ENCODE measurements at regions not wholly inside any gene's neighbourhood (a gene's known extent, or its start where the extent isn't known, plus 50 kb on each side); places are given as distances from the start of the nearest gene placed in this dataset.

- no peak overlapping the region for H3K4me3 ChIP-seq
- no peak for TF ChIP-seq CTCF (IDR thresholded peaks at IDR 0.05)
- no peaks in the 10 kb centered on the region for H3K4me1 ChIP-seq
- H3K27me3 ChIP-seq (ENCODE audit: insufficient read depth in 3 of 3, low read length in 2 of 3) = peaks cover 0 to 4% (median 0%) of the 10 kb centered on the region in 3 donors
- no peaks in the 10 kb centered on the region for H3K9me3 ChIP-seq
- intact Hi-C loops (cut with DNase I) = no loop called here
- no peak for ATAC-seq
- DNase-seq = no peak
- 82 to 86% (median 86%) methylated on average over 2 of the region's 2 CpGs for WGBS, 3 donors
- no peaks in the 10 kb centered on the region for H3K36me3 ChIP-seq (ENCODE audit: insufficient read depth in 1 of 2, low read depth in 1 of 2)
- H3K27ac ChIP-seq = no peak overlapping the region
Measured at GRCh38 chr6:3546121-3546520, 89.3 kb upstream of the SLC22A23 start.

DNA sequence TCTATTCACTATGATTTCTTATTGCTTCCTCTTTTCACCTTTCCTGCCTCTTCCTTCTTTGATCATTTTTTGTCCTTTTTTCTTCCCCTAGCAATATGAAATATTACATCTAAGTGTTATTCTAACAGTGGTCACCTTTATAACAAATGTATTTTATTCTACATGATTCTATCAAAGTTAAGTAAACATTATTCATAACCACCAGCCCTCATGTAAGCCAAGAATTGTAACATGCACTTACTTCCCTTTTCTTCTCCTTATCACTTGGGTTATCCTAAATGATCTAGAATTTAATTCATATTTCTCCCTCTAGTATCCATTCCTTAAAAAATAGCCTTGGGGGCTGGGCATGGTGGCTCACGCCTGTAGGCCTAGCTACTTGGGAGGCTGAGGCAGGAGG lies 88.3 kb upstream of the SLC22A23 start:
- WGBS, 3 donors = 92 to 100% (median 99%) methylated on average over 1 of the region's 1 CpG
- no peak overlapping the region for H3K27ac ChIP-seq
- ATAC-seq (no peak), DNase-seq (no peak)
- H3K36me3 ChIP-seq (ENCODE audit: insufficient read depth in 1 of 2, low read depth in 1 of 2) = no peaks in the 10 kb centered on the region
- H3K4me3 ChIP-seq = no peak overlapping the region
- peaks cover 0 to 4% (median 0%) of the 10 kb centered on the region in 3 donors for H3K27me3 ChIP-seq (ENCODE audit: insufficient read depth in 3 of 3, low read length in 2 of 3)
- intact Hi-C loops (cut with DNase I) = no loop called here
- no peaks in the 10 kb centered on the region for H3K9me3 ChIP-seq
- TF ChIP-seq CTCF (IDR thresholded peaks at IDR 0.05) = no peak
- no peaks in the 10 kb centered on the region for H3K4me1 ChIP-seq

- Histone ChIP-seq H3K27me3 (ENCODE audit: insufficient read depth in 3 of 3, low read length in 2 of 3) (no peaks in the 10 kb centered on the region), H3K9me3 (no peaks in the 10 kb centered on the region), H3K4me1 (no peaks in the 10 kb centered on the region), H3K4me3 (no peak overlapping the region), H3K27ac (no peak overlapping the region), H3K36me3 (ENCODE audit: insufficient read depth in 1 of 2, low read depth in 1 of 2) (no peaks in the 10 kb centered on the region)
- DNase-seq (no peak), ATAC-seq (no peak)
- intact Hi-C loops (cut with DNase I) = no loop called here
- whole genome bisulfite sequencing, 3 donors = 89 to 92% (median 90%) methylated on average over 6 of the region's 6 CpGs
- TF ChIP-seq CTCF (IDR thresholded peaks at IDR 0.05) = no peak
Measured at GRCh38 chr6:3542032-3542640, 85.3 kb upstream of the SLC22A23 start.

DNA sequence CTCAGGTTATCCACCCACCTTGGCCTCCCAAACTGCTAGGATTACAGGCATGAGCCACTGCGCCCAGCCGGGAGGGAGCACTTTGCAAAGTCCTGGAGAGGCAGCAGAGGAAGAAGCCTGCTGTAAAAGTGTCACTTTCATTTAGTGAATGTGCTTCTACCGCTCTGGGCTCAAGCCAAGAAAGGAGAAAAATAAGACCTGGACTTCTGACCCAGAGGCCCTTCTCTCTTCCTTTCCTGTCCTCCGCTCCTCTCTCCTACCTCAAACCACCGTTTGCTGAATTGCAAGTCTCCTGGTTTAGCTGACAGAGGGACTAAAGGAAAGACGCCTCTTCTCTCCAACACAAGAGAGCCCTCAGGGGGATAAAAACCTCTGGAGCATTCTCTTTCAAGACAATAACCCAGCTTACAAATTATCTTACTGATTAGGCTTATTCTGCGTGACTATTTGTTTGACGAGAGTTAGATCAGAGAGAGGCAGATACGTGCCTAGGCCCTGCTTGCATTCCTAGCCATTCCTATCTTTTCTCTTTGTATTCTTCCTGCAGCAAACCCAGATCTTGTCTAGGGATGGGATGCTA lies 84.2 kb upstream of the SLC22A23 start:
- ATAC-seq = no peak
- H3K36me3 ChIP-seq (ENCODE audit: insufficient read depth in 1 of 2, low read depth in 1 of 2) = no peaks in the 10 kb centered on the region
- no peak for TF ChIP-seq CTCF (IDR thresholded peaks at IDR 0.05)
- no peaks in the 10 kb centered on the region for H3K9me3 ChIP-seq
- H3K4me1 ChIP-seq = no peaks in the 10 kb centered on the region
- DNase-seq = no peak
- no peak overlapping the region for H3K27ac ChIP-seq
- no peaks in the 10 kb centered on the region for H3K27me3 ChIP-seq (ENCODE audit: insufficient read depth in 3 of 3, low read length in 2 of 3)
- intact Hi-C loops (cut with DNase I) = no loop called here
- H3K4me3 ChIP-seq = no peak overlapping the region
- 69 to 76% (median 73%) methylated on average over 9 of the region's 9 CpGs for WGBS, 3 donors
